ENCODE measurements at regions not wholly inside any gene's neighbourhood (a gene's known extent, or its start where the extent isn't known, plus 50 kb on each side); places are given as distances from the start of the nearest gene placed in this dataset.

GRCh38 chr14:28057359-28058296 lies 709.0 kb upstream of the FOXG1 start:
- DNase-seq: no peak

DNA sequence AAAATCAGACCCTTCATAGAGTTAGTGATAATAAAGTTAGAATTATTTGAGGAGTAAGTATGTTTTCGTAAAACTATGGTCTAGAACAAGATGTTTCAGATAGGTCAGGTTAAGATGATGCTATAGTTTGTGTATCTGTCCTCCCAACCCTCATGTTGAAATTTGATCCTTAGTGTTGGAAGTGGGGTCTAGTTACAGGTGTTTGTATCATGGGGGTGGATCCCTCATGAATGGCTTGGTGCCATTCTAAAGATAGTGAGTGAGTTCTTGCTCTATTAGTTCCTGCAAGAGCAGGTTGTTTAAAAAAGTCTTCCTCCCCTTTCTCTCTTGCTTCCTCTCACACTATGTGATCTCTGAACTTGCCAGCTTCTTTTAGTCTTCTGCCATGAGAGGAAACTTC lies 707.3 kb upstream of the FOXG1 start:
- no peak for DNase-seq

DNA sequence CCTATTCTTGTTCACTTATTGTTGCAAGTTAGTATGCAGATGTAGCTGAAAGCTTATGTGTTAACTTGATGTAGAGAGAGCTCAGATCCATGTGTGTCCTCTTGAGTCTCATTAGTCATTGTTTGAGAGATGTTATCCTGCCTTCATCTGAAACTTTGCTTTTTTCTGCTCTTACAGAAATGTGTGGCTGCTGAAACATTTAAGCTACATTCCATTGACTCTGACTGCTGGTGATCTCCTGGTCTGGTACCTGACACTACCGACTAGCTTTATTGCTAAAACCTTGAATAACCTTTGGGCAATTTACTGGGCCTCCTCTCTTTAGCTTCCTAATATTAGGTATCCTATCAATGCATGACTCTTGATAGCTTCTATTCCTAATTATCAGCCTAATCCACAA lies 705.6 kb upstream of the FOXG1 start:
- no peak for DNase-seq

DNA sequence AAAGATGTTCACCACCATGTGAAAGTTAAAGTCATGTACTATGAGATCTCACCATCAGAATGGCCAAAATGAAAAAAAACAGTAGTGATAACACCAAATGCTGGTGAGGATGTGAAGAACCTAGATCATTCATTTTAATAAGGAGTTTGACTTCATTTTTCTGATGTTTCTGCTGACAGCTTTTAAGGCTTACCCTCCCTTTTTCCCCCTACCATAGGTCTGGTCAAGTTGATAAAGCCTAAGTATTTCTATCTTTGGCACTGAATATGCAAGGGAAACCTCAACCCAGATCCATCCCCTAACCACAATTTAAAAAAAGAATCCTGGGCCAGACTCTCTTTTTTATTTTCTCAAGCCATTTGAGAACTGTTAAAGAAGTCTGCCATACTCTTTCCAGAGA lies 689.6 kb upstream of the FOXG1 start:
- DNase-seq: no peak

DNA sequence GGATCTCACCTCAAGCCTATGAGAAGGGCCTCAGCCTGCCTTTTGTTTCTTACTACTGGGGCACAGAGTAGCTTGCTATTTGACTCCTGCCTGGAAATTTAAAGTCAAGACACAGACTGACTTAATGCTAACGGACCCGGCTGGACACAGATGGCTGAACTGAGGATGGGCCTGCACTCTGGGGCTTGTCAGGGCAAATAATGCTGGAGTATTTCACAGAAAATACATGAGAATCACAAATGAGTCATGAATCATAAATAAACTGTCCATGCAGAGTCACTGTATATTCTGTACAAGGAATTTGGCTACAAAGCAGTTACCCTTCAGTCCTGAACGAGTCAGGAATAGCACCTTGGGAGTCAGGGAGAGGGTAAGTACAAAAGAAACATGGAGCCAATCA lies 683.2 kb upstream of the FOXG1 start:
- no peak for DNase-seq

DNA sequence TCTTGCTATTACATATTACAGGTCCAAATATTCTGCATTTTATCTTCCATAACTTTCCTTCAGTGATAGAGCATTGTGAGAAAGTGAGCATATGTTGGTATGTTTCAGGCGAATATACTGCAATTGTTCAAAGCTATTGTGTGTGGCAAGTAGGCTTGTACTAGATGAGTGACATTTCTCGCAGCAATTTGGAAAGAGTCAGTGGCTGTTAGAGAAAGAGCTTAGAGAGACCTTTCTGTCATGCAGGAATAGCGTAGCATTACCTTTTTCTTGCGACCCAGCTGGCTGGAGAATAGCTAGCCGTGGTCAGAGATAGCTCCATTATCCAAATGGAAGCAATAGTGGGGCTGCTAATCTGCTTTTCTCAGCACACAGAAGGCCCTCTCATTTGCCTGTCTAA lies 678.5 kb upstream of the FOXG1 start:
- no peak for DNase-seq

- DNase-seq: no peak
Measured at GRCh38 chr14:28097585-28097984, 669.0 kb upstream of the FOXG1 start.

DNA sequence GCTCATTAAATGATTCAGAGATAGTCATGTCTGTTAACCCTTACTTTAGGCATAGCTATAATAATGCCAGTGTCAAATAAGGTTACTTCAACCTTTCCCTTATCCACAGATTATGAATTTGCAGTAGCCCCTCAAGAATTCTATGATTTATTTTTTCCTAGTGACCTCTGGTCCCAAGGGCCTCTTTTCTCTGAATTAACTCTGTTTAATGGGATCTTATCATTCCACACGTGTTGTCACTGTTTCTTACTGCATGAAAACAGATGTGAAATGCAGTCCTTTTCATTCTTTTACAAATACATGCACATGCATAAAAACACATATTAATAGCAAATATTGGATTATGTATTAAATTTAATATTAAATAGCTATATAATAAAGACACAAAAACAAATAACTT lies 667.7 kb upstream of the FOXG1 start:
- no peak for DNase-seq

DNA sequence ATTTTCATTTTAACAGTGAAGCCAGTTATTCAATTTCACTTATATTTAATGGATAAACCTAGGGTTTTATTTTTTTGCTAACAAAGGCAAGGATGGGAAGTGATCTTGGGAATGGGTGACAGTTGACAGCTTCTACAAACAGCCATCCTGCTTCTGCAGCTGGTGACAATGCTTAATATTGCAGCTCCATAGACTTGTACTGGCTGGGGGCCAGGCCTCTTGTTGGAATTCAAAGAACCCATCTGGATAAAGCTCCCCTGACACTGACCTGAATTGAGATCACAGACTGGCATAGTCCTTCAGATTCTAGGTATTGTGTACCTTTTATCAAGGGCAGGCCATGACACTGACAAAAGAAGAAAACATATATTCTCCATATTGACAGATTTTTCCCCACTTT lies 664.6 kb upstream of the FOXG1 start:
- DNase-seq: no peak

DNA sequence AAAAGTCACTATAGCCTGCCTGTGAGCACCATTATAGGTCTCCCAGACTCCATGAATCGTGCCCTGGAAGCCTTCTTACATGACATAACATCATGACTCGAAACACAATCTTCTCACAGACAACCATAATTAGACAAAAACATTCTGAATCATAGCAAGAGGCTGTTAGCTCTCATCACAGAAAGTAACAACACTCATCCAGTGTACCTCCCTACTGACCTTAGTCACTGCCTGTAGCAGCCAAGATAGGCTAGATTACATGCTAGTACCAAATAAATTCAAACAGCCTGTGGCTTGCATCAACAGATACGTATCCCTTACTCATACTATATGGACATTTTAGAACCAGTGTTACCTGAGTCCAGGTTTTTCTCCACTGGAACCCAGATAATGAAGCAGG lies 663.8 kb upstream of the FOXG1 start:
- DNase-seq: no peak

- no peak for DNase-seq
Measured at GRCh38 chr14:28113311-28113710, 653.3 kb upstream of the FOXG1 start.

GRCh38 chr14:28116716-28117115 lies 649.9 kb upstream of the FOXG1 start:
- no peak for DNase-seq

GRCh38 chr14:28119849-28120248 lies 646.7 kb upstream of the FOXG1 start:
- DNase-seq: no peak

GRCh38 chr14:28120391-28120790 lies 646.2 kb upstream of the FOXG1 start:
- DNase-seq: no peak

- no peak for DNase-seq
Measured at GRCh38 chr14:28121512-28122297, 644.9 kb upstream of the FOXG1 start.

GRCh38 chr14:28130610-28131284 lies 635.8 kb upstream of the FOXG1 start:
- DNase-seq: no peak

- no peak for DNase-seq
Measured at GRCh38 chr14:28138341-28138740, 628.2 kb upstream of the FOXG1 start.

GRCh38 chr14:28141662-28142061 lies 624.9 kb upstream of the FOXG1 start:
- no peak for DNase-seq

- DNase-seq: no peak
Measured at GRCh38 chr14:28142400-28143015, 624.1 kb upstream of the FOXG1 start.

- no peak for DNase-seq
Measured at GRCh38 chr14:28143316-28143715, 623.3 kb upstream of the FOXG1 start.

DNA sequence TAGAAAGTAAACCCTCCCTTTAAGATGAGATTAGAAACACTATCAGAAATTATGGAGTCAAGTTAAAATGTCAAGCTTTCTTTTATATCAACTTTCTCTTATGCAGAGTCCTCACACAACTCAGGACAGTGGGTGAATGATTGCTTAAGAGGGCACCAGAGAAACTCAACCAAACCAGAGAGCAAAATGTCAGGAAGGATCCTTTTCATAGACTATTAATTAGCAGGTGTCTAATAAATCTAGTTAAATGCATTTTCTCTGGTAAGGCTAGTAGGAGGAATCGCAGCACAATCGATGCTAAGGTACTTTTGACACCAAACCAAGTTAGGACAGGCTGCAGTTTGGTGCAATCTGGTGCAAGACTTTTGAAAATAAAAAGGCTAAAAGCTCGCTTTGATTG lies 614.7 kb upstream of the FOXG1 start:
- DNase-seq: no peak

DNA sequence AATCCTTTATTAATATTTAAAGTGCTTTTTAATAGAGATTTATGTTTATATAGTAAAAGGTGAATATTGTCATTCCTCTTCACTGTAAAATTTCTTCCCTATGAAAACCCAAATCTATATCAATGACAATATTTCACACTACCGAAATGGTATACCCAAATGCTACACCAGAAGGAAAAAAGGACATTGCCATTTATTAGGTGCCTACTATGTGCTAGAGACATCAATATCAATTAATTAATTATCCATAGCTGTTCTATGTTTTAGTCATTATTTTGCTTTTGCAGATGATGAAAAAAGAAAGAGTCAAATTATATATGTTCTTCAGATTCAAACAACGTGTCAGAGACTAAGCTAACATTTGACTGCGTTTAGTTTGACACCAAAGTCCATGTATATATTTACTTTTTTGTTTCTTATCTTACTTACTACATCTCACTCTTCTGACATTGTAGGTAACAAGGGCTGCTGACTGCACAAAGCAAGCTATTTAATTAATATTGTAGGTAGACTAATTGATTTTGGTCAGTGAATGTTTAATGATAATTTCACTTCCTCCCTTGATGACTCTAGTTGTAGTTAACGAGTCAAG lies 614.0 kb upstream of the FOXG1 start:
- DNase-seq: no peak
